Panc1 (cell line): ENCODE measurements at regions not wholly inside any gene's neighbourhood (a gene's known extent, or its start where the extent isn't known, plus 50 kb on each side); places are given as distances from the start of the nearest gene placed in this dataset.

ENCODE experiments used
- ATAC-seq: fragments of 200-7000 bp; cut with Tn5 transposase; 2 replicates; pipeline ENCODE4 v1.9.1; 2020; ENCODE audit warnings: mild to moderate bottlenecking, moderate library complexity
- BruUV-seq: library from RNA; stranded (reverse); fragments of 400-500 nt; replicated peaks from 2 replicates; lab custom pipeline; 2021; lab: Mats Ljungman, UMichigan
- CTCF ChIA-PET: fragments of 300-600 bp; sonication (Branson Sonifier 250); formaldehyde crosslinking; loops from one replicate; lab custom pipeline; 2022; ENCODE audit warnings: antibody characterized with exemption; lab: Charles Lee
- POLR2A ChIA-PET: fragments of 300-600 bp; sonication (Branson Sonifier 250); formaldehyde crosslinking; loops from one replicate; lab custom pipeline; 2022; ENCODE audit warnings: antibody characterized with exemption; lab: Charles Lee
- DNase-seq: peaks from one replicate; pipeline ENCODE4 v3.0.0-alpha.2; 2010; ENCODE audit warnings: low read depth, low spot score
- H3K27ac ChIP-seq: 2 replicates; pipeline ENCODE4 v1.5.1; 2011; ENCODE audit warnings: mild to moderate bottlenecking, low read length, inconsistent platforms
- H3K27me3 ChIP-seq: fragments of 200-500 bp; sonication (Bioruptor generic); 2 replicates; pipeline ENCODE4 v1.6.0; 2014; ENCODE audit warnings: low read length, inconsistent platforms; ENCODE audit not compliant: control insufficient read depth, insufficient read depth
- H3K36me3 ChIP-seq: fragments of 200-500 bp; sonication (Bioruptor generic); 2 replicates; pipeline ENCODE4 v1.5.1; 2014; ENCODE audit warnings: inconsistent platforms, mild to moderate bottlenecking, low read length, moderate library complexity; ENCODE audit not compliant: control insufficient read depth, insufficient read depth
- H3K4me1 ChIP-seq: 2 replicates; pipeline ENCODE4 v1.5.1; 2011; ENCODE audit warnings: inconsistent platforms, mild to moderate bottlenecking, low read length, moderate library complexity; ENCODE audit not compliant: control insufficient read depth, insufficient read depth
- H3K4me3 ChIP-seq, 2 experiments: 2 replicates each; pipeline ENCODE4 v1.5.1; 2011 to 2012; ENCODE audit warnings: low read depth in 2 of 2, low read length in 2 of 2, mild to moderate bottlenecking in 2 of 2, inconsistent platforms in 1 of 2, moderate library complexity in 1 of 2
- H3K9me3 ChIP-seq: fragments of 200-500 bp; sonication (Bioruptor generic); 2 replicates; pipeline ENCODE4 v1.5.1; 2014; ENCODE audit warnings: low read depth, mild to moderate bottlenecking, inconsistent platforms, low read length, moderate library complexity; ENCODE audit not compliant: control insufficient read depth, insufficient read depth
- POLR2AphosphoS5 ChIP-seq: IDR thresholded peaks from 2 replicates; pipeline ENCODE4 v1.6.1; 2012; ENCODE audit warnings: mild to moderate bottlenecking, low read depth, low read length, moderate library complexity
- SIN3A ChIP-seq: IDR thresholded peaks from 2 replicates; pipeline ENCODE4 v1.6.1; 2012; ENCODE audit warnings: low read depth, mild to moderate bottlenecking, low read length, moderate library complexity, borderline replicate concordance; ENCODE audit not compliant: insufficient read depth
- TCF7L2 ChIP-seq: IDR thresholded peaks from 2 replicates; pipeline ENCODE4 v1.6.1; 2011; ENCODE audit warnings: mild to moderate bottlenecking, low read depth, low read length, inconsistent platforms
- in situ Hi-C: cut with HindIII; loops from 2 replicates; pipeline ENCODE4 v1.10.0; 2016; ENCODE audit warnings: low sequenced_read_pairs, low pct_unique_long_range_greater_than_20kb
- intact Hi-C: fragments of 100-400 bp; cut with micrococcal nuclease; formaldehyde crosslinking; loops from one replicate; pipeline ENCODE4 v1.10.0; 2022; ENCODE audit not compliant: unreplicated experiment
- TF ChIP-seq, protein P1 (sequence below), 2 experiments: IDR thresholded peaks; 2 replicates each; pipeline ENCODE4 v1.6.1; 2011 to 2012; ENCODE audit warnings: low read depth in 2 of 2, control low read depth in 1 of 2, low read length in 1 of 2, mild to moderate bottlenecking in 1 of 2, moderate library complexity in 1 of 2; ENCODE audit not compliant: insufficient read depth in 1 of 2
- TF ChIP-seq, protein P2 (sequence below): fragments of 450-650 bp; IDR thresholded peaks from 2 replicates; pipeline ENCODE4 v1.5.1; 2017; ENCODE audit warnings: mild to moderate bottlenecking

DNA sequence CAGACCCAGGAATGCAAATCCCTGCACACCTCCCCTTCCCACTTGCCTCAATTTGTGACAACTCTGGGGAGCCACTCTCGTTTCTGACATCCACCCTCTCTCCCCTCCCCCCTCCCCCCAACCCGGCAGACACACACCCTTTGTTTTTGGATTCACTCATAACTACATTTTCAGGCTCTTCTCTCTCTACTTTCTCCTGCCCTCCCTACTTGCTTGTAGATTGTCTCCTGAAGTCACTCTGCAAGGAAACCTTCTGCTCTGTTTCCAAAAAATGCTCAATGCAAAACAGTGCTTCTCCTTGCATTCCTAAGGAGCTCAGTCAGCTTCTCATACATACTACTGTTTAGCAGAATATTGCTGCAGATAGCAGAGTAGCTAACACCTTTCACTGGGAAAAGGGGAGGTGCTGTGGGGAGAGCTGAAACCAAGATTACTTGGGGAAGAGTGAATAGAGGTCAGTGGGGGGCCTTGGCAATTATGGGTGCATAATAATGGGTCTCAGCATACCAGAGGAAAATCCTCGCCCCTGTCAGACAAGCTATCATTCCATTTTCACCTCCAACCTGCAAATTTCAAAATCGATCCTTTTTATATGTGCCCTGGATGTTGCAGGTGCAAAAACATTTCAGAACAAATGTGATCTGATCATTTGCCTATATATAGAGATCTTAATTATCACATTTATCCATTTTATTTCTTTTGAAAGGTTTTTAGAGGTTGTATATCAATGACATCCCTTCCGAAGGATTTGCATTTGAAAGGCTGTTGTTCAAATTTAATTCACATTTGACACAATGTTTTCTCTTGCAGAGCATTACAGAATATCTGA lies 1860.7 kb upstream of the WWC1 start:
- Histone ChIP-seq H3K9me3 (no peaks in the 10 kb centered on the region), H3K4me1 (no peaks in the 10 kb centered on the region), H3K27ac (no peak overlapping the region), H3K36me3 (no peaks in the 10 kb centered on the region), H3K27me3 (no peaks in the 10 kb centered on the region), H3K4me3 (no peak overlapping the region)
- CTCF ChIA-PET = no interaction called here
- POLR2A ChIA-PET = no interaction called here
- no peak for ATAC-seq
- in situ Hi-C loops (no loop called here), intact Hi-C loops (no loop called here)
- TF ChIP-seq, protein P1, sequence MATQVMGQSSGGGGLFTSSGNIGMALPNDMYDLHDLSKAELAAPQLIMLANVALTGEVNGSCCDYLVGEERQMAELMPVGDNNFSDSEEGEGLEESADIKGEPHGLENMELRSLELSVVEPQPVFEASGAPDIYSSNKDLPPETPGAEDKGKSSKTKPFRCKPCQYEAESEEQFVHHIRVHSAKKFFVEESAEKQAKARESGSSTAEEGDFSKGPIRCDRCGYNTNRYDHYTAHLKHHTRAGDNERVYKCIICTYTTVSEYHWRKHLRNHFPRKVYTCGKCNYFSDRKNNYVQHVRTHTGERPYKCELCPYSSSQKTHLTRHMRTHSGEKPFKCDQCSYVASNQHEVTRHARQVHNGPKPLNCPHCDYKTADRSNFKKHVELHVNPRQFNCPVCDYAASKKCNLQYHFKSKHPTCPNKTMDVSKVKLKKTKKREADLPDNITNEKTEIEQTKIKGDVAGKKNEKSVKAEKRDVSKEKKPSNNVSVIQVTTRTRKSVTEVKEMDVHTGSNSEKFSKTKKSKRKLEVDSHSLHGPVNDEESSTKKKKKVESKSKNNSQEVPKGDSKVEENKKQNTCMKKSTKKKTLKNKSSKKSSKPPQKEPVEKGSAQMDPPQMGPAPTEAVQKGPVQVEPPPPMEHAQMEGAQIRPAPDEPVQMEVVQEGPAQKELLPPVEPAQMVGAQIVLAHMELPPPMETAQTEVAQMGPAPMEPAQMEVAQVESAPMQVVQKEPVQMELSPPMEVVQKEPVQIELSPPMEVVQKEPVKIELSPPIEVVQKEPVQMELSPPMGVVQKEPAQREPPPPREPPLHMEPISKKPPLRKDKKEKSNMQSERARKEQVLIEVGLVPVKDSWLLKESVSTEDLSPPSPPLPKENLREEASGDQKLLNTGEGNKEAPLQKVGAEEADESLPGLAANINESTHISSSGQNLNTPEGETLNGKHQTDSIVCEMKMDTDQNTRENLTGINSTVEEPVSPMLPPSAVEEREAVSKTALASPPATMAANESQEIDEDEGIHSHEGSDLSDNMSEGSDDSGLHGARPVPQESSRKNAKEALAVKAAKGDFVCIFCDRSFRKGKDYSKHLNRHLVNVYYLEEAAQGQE (IDR thresholded peaks at IDR 0.05; ENCODE audit: insufficient read depth in 1 of 2, low read depth in 2 of 2, low read length in 1 of 2) = no peak
- TF ChIP-seq, protein P2, sequence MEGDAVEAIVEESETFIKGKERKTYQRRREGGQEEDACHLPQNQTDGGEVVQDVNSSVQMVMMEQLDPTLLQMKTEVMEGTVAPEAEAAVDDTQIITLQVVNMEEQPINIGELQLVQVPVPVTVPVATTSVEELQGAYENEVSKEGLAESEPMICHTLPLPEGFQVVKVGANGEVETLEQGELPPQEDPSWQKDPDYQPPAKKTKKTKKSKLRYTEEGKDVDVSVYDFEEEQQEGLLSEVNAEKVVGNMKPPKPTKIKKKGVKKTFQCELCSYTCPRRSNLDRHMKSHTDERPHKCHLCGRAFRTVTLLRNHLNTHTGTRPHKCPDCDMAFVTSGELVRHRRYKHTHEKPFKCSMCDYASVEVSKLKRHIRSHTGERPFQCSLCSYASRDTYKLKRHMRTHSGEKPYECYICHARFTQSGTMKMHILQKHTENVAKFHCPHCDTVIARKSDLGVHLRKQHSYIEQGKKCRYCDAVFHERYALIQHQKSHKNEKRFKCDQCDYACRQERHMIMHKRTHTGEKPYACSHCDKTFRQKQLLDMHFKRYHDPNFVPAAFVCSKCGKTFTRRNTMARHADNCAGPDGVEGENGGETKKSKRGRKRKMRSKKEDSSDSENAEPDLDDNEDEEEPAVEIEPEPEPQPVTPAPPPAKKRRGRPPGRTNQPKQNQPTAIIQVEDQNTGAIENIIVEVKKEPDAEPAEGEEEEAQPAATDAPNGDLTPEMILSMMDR = no peak
- TF ChIP-seq POLR2AphosphoS5 = no peak
- DNase-seq = no peak
- BruUV-seq = no TSS peak

GRCh38 chr5:166431456-166431855 lies 1860.0 kb upstream of the WWC1 start:
- Histone ChIP-seq H3K9me3 (no peaks in the 10 kb centered on the region), H3K4me3 (no peak overlapping the region), H3K27ac (no peak overlapping the region), H3K36me3 (no peaks in the 10 kb centered on the region), H3K4me1 (no peaks in the 10 kb centered on the region), H3K27me3 (no peaks in the 10 kb centered on the region)
- BruUV-seq = no TSS peak
- no peak for DNase-seq
- CTCF ChIA-PET = no interaction called here
- intact Hi-C loops (no loop called here), in situ Hi-C loops (no loop called here)
- no peak for ATAC-seq
- no peak for TF ChIP-seq POLR2AphosphoS5
- TF ChIP-seq, protein P1 (IDR thresholded peaks at IDR 0.05; ENCODE audit: insufficient read depth in 1 of 2, low read depth in 2 of 2, low read length in 1 of 2) = no peak
- TF ChIP-seq SIN3A = no peak
- no peak for TF ChIP-seq TCF7L2
- TF ChIP-seq, protein P2 = no peak
- POLR2A ChIA-PET = no interaction called here
